ENCODE measurements at regions not wholly inside any gene's neighbourhood (a gene's known extent, or its start where the extent isn't known, plus 50 kb on each side); places are given as distances from the start of the nearest gene placed in this dataset.

GRCh38 chr14:22011253-22011642 is 337.6 kb upstream of the OR4E1 start:
- H3K4me3 Mint-ChIP-seq, result no peak overlapping the region
- peaks cover 20% of the 10 kb centered on the region for H3K4me1 Mint-ChIP-seq
- no peak overlapping the region for H3K27ac Mint-ChIP-seq
- no peak for ATAC-seq
- H3K9me3 Mint-ChIP-seq, result no peaks in the 10 kb centered on the region
- no peak for DNase-seq
- H3K27me3 Mint-ChIP-seq, result no peaks in the 10 kb centered on the region

GRCh38 chr14:22010545-22011252 is 337.1 kb upstream of the OR4E1 start:
- Mint-ChIP-seq H3K9me3 (no peaks in the 10 kb centered on the region), H3K27me3 (no peaks in the 10 kb centered on the region)

GRCh38 chr14:22008766-22009165 is 335.1 kb upstream of the OR4E1 start:
- no peaks in the 10 kb centered on the region for H3K27me3 Mint-ChIP-seq
- H3K4me3 Mint-ChIP-seq, result peak overlapping the region in 1 of 2 donors; percentile 19
- no peaks in the 10 kb centered on the region for H3K9me3 Mint-ChIP-seq
- H3K27ac Mint-ChIP-seq, result no peak overlapping the region
- peaks cover 20% of the 10 kb centered on the region for H3K4me1 Mint-ChIP-seq
- DNase-seq, result no peak
- no peak for ATAC-seq

More at GRCh38 chr14:22010545-22011252, 337.1 kb upstream of the OR4E1 start:
- peaks cover 20% of the 10 kb centered on the region for H3K4me1 Mint-ChIP-seq
- no peak for ATAC-seq
- H3K27ac Mint-ChIP-seq, result no peak overlapping the region
- H3K4me3 Mint-ChIP-seq, result no peak overlapping the region
- no peak for DNase-seq

GRCh38 chr14:22007784-22008412 is 334.3 kb upstream of the OR4E1 start:
- peak overlapping the region; percentile 65 to 66 for H3K4me3 Mint-ChIP-seq
- no peaks in the 10 kb centered on the region for H3K27me3 Mint-ChIP-seq
- H3K27ac Mint-ChIP-seq, result peak overlapping the region in 1 of 2 donors; percentile 71
- H3K9me3 Mint-ChIP-seq, result no peaks in the 10 kb centered on the region
- peak in 1 of 2 donors; percentile 29 for DNase-seq
- peak; percentile 74 for ATAC-seq
- H3K4me1 Mint-ChIP-seq, result peaks cover 21% of the 10 kb centered on the region

GRCh38 chr14:22007363-22007762 is 333.7 kb upstream of the OR4E1 start:
- peak in 1 of 2 donors; percentile 11 for DNase-seq
- peak overlapping the region; percentile 65 to 66 for H3K4me3 Mint-ChIP-seq
- H3K9me3 Mint-ChIP-seq, result no peaks in the 10 kb centered on the region
- no peaks in the 10 kb centered on the region for H3K27me3 Mint-ChIP-seq
- H3K4me1 Mint-ChIP-seq, result peaks cover 26% of the 10 kb centered on the region
- H3K27ac Mint-ChIP-seq, result peak overlapping the region in 1 of 2 donors; percentile 71
- peak; percentile 52 for ATAC-seq

GRCh38 chr14:22003461-22003860 is 329.8 kb upstream of the OR4E1 start:
- Mint-ChIP-seq H3K27me3 (no peaks in the 10 kb centered on the region), H3K4me3 (peak overlapping the region; percentile 82 to 91), H3K27ac (peak overlapping the region; percentile 92 to 97), H3K9me3 (no peaks in the 10 kb centered on the region), H3K4me1 (peaks cover 32% of the 10 kb centered on the region)
- DNase-seq (peak; percentile 30 to 36), ATAC-seq (peak; percentile 72)

- Mint-ChIP-seq H3K4me3 (peak overlapping the region; percentile 82 to 91), H3K27me3 (no peaks in the 10 kb centered on the region), H3K4me1 (peaks cover 33% of the 10 kb centered on the region), H3K27ac (peak overlapping the region; percentile 92 to 97), H3K9me3 (no peaks in the 10 kb centered on the region)
- ATAC-seq, result peak; percentile 82
- DNase-seq, result peak; percentile 64 to 76
Observed at GRCh38 chr14:22002860-22003284, 329.3 kb upstream of the OR4E1 start.

GRCh38 chr14:21999402-21999801 is 325.8 kb upstream of the OR4E1 start:
- H3K27ac Mint-ChIP-seq, result no peak overlapping the region
- H3K9me3 Mint-ChIP-seq, result no peaks in the 10 kb centered on the region
- H3K4me3 Mint-ChIP-seq, result peak overlapping the region; percentile 19 to 31
- peaks cover 36% of the 10 kb centered on the region for H3K4me1 Mint-ChIP-seq
- DNase-seq (peak in 1 of 2 donors; percentile 12), ATAC-seq (no peak)
- H3K27me3 Mint-ChIP-seq, result no peaks in the 10 kb centered on the region

- ATAC-seq (peak; percentile 97), DNase-seq (peak; percentile 29 to 56)
- H3K9me3 Mint-ChIP-seq, result no peaks in the 10 kb centered on the region
- peak overlapping the region; percentile 85 to 90 for H3K4me3 Mint-ChIP-seq
- peaks cover 30% of the 10 kb centered on the region for H3K4me1 Mint-ChIP-seq
- H3K27me3 Mint-ChIP-seq, result no peaks in the 10 kb centered on the region
- peak overlapping the region; percentile 92 to 93 for H3K27ac Mint-ChIP-seq
Observed at GRCh38 chr14:21997300-21997699, 323.7 kb upstream of the OR4E1 start.

- no peaks in the 10 kb centered on the region for H3K27me3 Mint-ChIP-seq
- peaks cover 24% of the 10 kb centered on the region for H3K4me1 Mint-ChIP-seq
- peak overlapping the region in 1 of 2 donors; percentile 9 for H3K4me3 Mint-ChIP-seq
- ATAC-seq (no peak), DNase-seq (no peak)
- H3K9me3 Mint-ChIP-seq, result no peaks in the 10 kb centered on the region
- no peak overlapping the region for H3K27ac Mint-ChIP-seq
Observed at GRCh38 chr14:21995332-21995731, 321.7 kb upstream of the OR4E1 start.

- peaks cover 24% of the 10 kb centered on the region for H3K4me1 Mint-ChIP-seq
- no peaks in the 10 kb centered on the region for H3K9me3 Mint-ChIP-seq
- H3K27me3 Mint-ChIP-seq, result no peaks in the 10 kb centered on the region
- no peak overlapping the region for H3K27ac Mint-ChIP-seq
- no peak for DNase-seq
- ATAC-seq, result no peak
- no peak overlapping the region for H3K4me3 Mint-ChIP-seq
Observed at GRCh38 chr14:21993837-21994236, 320.2 kb upstream of the OR4E1 start.

- no peaks in the 10 kb centered on the region for H3K9me3 Mint-ChIP-seq
- H3K27me3 Mint-ChIP-seq, result no peaks in the 10 kb centered on the region
- H3K4me1 Mint-ChIP-seq, result peaks cover 31% of the 10 kb centered on the region
- no peak for ATAC-seq
- peak overlapping the region; percentile 48 to 54 for H3K4me3 Mint-ChIP-seq
- H3K27ac Mint-ChIP-seq, result peak overlapping the region in 1 of 2 donors; percentile 65
- DNase-seq, result no peak
Observed at GRCh38 chr14:21993070-21993469, 319.5 kb upstream of the OR4E1 start.

- H3K4me1 Mint-ChIP-seq, result peaks cover 38% of the 10 kb centered on the region
- H3K9me3 Mint-ChIP-seq, result no peaks in the 10 kb centered on the region
- DNase-seq (no peak), ATAC-seq (no peak)
- H3K27me3 Mint-ChIP-seq, result no peaks in the 10 kb centered on the region
- H3K27ac Mint-ChIP-seq, result no peak overlapping the region
- peak overlapping the region; percentile 58 to 59 for H3K4me3 Mint-ChIP-seq
Observed at GRCh38 chr14:21991130-21991529, 317.5 kb upstream of the OR4E1 start.

- DNase-seq (no peak), ATAC-seq (no peak)
- Mint-ChIP-seq H3K27ac (no peak overlapping the region), H3K27me3 (no peaks in the 10 kb centered on the region), H3K9me3 (no peaks in the 10 kb centered on the region), H3K4me1 (peaks cover 32% of the 10 kb centered on the region), H3K4me3 (peak overlapping the region; percentile 57 to 68)
Observed at GRCh38 chr14:21990116-21990515, 316.5 kb upstream of the OR4E1 start.

GRCh38 chr14:21989090-21989489 is 315.5 kb upstream of the OR4E1 start:
- no peaks in the 10 kb centered on the region for H3K9me3 Mint-ChIP-seq
- H3K4me3 Mint-ChIP-seq, result peak overlapping the region; percentile 29 to 64
- no peaks in the 10 kb centered on the region for H3K27me3 Mint-ChIP-seq
- DNase-seq, result no peak
- ATAC-seq, result no peak
- peaks cover 32% of the 10 kb centered on the region for H3K4me1 Mint-ChIP-seq
- H3K27ac Mint-ChIP-seq, result peak overlapping the region in 1 of 2 donors; percentile 54

- Mint-ChIP-seq H3K27me3 (no peaks in the 10 kb centered on the region), H3K27ac (peak overlapping the region; percentile 82 to 94), H3K4me1 (peaks cover 32% of the 10 kb centered on the region), H3K9me3 (no peaks in the 10 kb centered on the region), H3K4me3 (peak overlapping the region; percentile 60 to 63)
- DNase-seq (no peak), ATAC-seq (peak; percentile 59)
Observed at GRCh38 chr14:21988413-21988812, 314.8 kb upstream of the OR4E1 start.

Measured in stimulated activated naive CD8-positive, alpha-beta T cell treated with anti-CD3 and anti-CD28 coated beads, Interleukin-15, amount 100 ng/mL, for 72 hours (primary cell).